SK-N-SH treated with all-trans-retinoic acid at 6 μM for 48 hours (cell line): ENCODE measurements at regions not wholly inside any gene's neighbourhood (a gene's known extent, or its start where the extent isn't known, plus 50 kb on each side); places are given as distances from the start of the nearest gene placed in this dataset.

Experiments used
- ATAC-seq: fragments of 200-7000 bp; cut with Tn5 transposase; 3 replicates; pipeline ENCODE4 v1.9.1; 2020; ENCODE audit warnings: mild to moderate bottlenecking, moderate library complexity
- ARNTL ChIP-seq: fragments of 450-650 bp; formaldehyde crosslinking; IDR thresholded peaks from 2 replicates; pipeline ENCODE4 v1.5.0; 2020; ENCODE audit warnings: low read depth, mild to moderate bottlenecking, moderate library complexity, borderline replicate concordance
- BACH2 ChIP-seq: fragments of 250-450 bp; sonication (Bioruptor Pico); IDR thresholded peaks from 2 replicates; pipeline ENCODE4 v1.9.0; 2021; ENCODE audit warnings: mild to moderate bottlenecking, borderline replicate concordance
- CREB5 ChIP-seq: fragments of 250-450 bp; sonication (Bioruptor Pico); IDR thresholded peaks from 2 replicates; pipeline ENCODE4 v1.5.1; 2020; ENCODE audit warnings: low read depth, mild to moderate bottlenecking, moderate library complexity
- CSDC2 ChIP-seq: fragments of 250-450 bp; sonication (Bioruptor Pico); IDR thresholded peaks from 2 replicates; pipeline ENCODE4 v1.5.0; 2020; ENCODE audit warnings: mild to moderate bottlenecking, moderate library complexity
- ESRRG ChIP-seq: fragments of 250-450 bp; sonication (Bioruptor Pico); IDR thresholded peaks from 2 replicates; pipeline ENCODE4 v1.6.1; 2021; ENCODE audit warnings: mild to moderate bottlenecking
- GLIS3 ChIP-seq: fragments of 250-450 bp; sonication (Bioruptor Pico); IDR thresholded peaks from 2 replicates; pipeline ENCODE4 v1.5.0; 2020; ENCODE audit warnings: mild to moderate bottlenecking, moderate library complexity
- ISL1 ChIP-seq: fragments of 250-450 bp; sonication (Bioruptor Pico); IDR thresholded peaks from 2 replicates; pipeline ENCODE4 v2.1.2; 2022; ENCODE audit warnings: mild to moderate bottlenecking, moderate library complexity
- OSR1 ChIP-seq: fragments of 250-450 bp; sonication (Bioruptor Pico); IDR thresholded peaks from 2 replicates; pipeline ENCODE4 v1.8.0; 2022; ENCODE audit warnings: moderate library complexity, mild to moderate bottlenecking, inconsistent platforms
- PATZ1 ChIP-seq: fragments of 250-450 bp; sonication (Bioruptor Pico); IDR thresholded peaks from 2 replicates; pipeline ENCODE4 v1.8.0; 2020; ENCODE audit warnings: mild to moderate bottlenecking, moderate library complexity, borderline replicate concordance
- RARB ChIP-seq: fragments of 250-450 bp; sonication (Bioruptor Pico); IDR thresholded peaks from 2 replicates; pipeline ENCODE4 v1.8.0; 2021; ENCODE audit warnings: mild to moderate bottlenecking, moderate library complexity
- SNAI2 ChIP-seq: fragments of 250-450 bp; sonication (Bioruptor Pico); IDR thresholded peaks from 2 replicates; pipeline ENCODE4 v1.5.0; 2020; ENCODE audit warnings: mild to moderate bottlenecking, moderate library complexity
- TCF4 ChIP-seq: fragments of 250-450 bp; sonication (Bioruptor Pico); IDR thresholded peaks from 2 replicates; pipeline ENCODE4 v1.8.0; 2021; ENCODE audit warnings: mild to moderate bottlenecking, moderate library complexity, borderline replicate concordance
- TOX ChIP-seq: fragments of 250-450 bp; sonication (Bioruptor Pico); IDR thresholded peaks from 2 replicates; pipeline ENCODE4 v1.8.0; 2021; ENCODE audit warnings: mild to moderate bottlenecking, moderate library complexity, borderline replicate concordance
- TSHZ2 ChIP-seq: fragments of 250-450 bp; sonication (Bioruptor Pico); IDR thresholded peaks from 2 replicates; pipeline ENCODE4 v1.5.0; 2020; ENCODE audit warnings: mild to moderate bottlenecking, moderate library complexity
- ZC3H10 ChIP-seq: fragments of 250-450 bp; sonication (Bioruptor Pico); IDR thresholded peaks from 2 replicates; pipeline ENCODE4 v1.5.1; 2021; ENCODE audit warnings: mild to moderate bottlenecking, moderate library complexity
- ZFP30 ChIP-seq: fragments of 450-650 bp; formaldehyde crosslinking; IDR thresholded peaks from 2 replicates; pipeline ENCODE4 v1.5.0; 2022; ENCODE audit warnings: mild to moderate bottlenecking, moderate library complexity
- ZNF565 ChIP-seq: fragments of 450-650 bp; formaldehyde crosslinking; conservative IDR thresholded peaks from 2 replicates; pipeline ENCODE4 v1.5.0; 2020; ENCODE audit warnings: low read depth, mild to moderate bottlenecking, moderate library complexity
- ZNF70 ChIP-seq: fragments of 450-650 bp; formaldehyde crosslinking; IDR thresholded peaks from 2 replicates; pipeline ENCODE4 v1.5.0; 2020; ENCODE audit warnings: mild to moderate bottlenecking, moderate library complexity
- ZNF8 ChIP-seq: fragments of 450-650 bp; formaldehyde crosslinking; IDR thresholded peaks from 2 replicates; pipeline ENCODE4 v1.5.0; 2020; ENCODE audit warnings: mild to moderate bottlenecking, moderate library complexity
- TF ChIP-seq, protein P1 (sequence below): fragments of 250-450 bp; sonication (Bioruptor Pico); IDR thresholded peaks from 2 replicates; pipeline ENCODE4 v1.5.1; 2021; ENCODE audit warnings: mild to moderate bottlenecking, moderate library complexity
- TF ChIP-seq, protein P2 (sequence below): fragments of 250-450 bp; sonication (Bioruptor Pico); IDR thresholded peaks from 2 replicates; pipeline ENCODE4 v1.8.0; 2021; ENCODE audit warnings: low read depth, mild to moderate bottlenecking, moderate library complexity, borderline replicate concordance

DNA sequence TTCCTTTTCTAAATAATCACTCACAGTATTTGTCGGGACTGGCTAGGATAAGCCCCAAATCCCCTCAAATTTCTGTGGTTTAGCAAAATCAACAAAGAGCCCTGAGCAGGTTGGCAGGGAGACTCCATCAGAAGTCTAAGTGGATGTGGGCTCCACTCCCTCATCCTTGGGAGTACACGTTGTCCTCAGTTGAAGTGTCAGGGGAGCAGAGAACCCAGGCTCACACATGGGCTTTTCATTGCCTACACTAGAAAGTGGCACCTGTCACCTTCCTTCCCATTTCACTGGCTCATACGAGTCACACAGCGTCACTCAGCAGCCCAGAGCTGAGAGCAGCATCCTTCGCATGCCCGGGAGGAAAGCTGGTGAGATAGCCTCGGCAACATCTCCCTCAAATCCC lies 421.3 kb upstream of the FZD8 start:
- no peak for ATAC-seq
- TF ChIP-seq GLIS3 (CRISPR knock-in tag) (no peak), OSR1 (no peak), ZNF70 (CRISPR knock-in tag) (no peak), ESRRG (CRISPR knock-in tag) (no peak), ZC3H10 (CRISPR knock-in tag) (no peak), TSHZ2 (CRISPR knock-in tag) (no peak)
- TF ChIP-seq, protein P1, sequence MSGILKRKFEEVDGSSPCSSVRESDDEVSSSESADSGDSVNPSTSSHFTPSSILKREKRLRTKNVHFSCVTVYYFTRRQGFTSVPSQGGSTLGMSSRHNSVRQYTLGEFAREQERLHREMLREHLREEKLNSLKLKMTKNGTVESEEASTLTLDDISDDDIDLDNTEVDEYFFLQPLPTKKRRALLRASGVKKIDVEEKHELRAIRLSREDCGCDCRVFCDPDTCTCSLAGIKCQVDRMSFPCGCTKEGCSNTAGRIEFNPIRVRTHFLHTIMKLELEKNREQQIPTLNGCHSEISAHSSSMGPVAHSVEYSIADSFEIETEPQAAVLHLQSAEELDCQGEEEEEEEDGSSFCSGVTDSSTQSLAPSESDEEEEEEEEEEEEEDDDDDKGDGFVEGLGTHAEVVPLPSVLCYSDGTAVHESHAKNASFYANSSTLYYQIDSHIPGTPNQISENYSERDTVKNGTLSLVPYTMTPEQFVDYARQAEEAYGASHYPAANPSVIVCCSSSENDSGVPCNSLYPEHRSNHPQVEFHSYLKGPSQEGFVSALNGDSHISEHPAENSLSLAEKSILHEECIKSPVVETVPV (CRISPR knock-in tag), result no peak

GRCh38 chr10:36057731-36058130 lies 415.6 kb upstream of the FZD8 start:
- TF ChIP-seq ESRRG (CRISPR knock-in tag), result no peak
- TF ChIP-seq ZFP30 (CRISPR knock-in tag), result no peak
- TF ChIP-seq SNAI2 (CRISPR knock-in tag), result no peak
- TF ChIP-seq CREB5 (CRISPR knock-in tag), result no peak
- TF ChIP-seq TCF4 (CRISPR knock-in tag), result no peak
- no peak for TF ChIP-seq TSHZ2 (CRISPR knock-in tag)
- no peak for TF ChIP-seq ZC3H10 (CRISPR knock-in tag)
- no peak for TF ChIP-seq ISL1 (CRISPR knock-in tag)
- no peak for TF ChIP-seq GLIS3 (CRISPR knock-in tag)
- TF ChIP-seq TOX (CRISPR knock-in tag), result no peak
- TF ChIP-seq OSR1, result no peak
- no peak for TF ChIP-seq ARNTL (CRISPR knock-in tag)
- TF ChIP-seq, protein P2, sequence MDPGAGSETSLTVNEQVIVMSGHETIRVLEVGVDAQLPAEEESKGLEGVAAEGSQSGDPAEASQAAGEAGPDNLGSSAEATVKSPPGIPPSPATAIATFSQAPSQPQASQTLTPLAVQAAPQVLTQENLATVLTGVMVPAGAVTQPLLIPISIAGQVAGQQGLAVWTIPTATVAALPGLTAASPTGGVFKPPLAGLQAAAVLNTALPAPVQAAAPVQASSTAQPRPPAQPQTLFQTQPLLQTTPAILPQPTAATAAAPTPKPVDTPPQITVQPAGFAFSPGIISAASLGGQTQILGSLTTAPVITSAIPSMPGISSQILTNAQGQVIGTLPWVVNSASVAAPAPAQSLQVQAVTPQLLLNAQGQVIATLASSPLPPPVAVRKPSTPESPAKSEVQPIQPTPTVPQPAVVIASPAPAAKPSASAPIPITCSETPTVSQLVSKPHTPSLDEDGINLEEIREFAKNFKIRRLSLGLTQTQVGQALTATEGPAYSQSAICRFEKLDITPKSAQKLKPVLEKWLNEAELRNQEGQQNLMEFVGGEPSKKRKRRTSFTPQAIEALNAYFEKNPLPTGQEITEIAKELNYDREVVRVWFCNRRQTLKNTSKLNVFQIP (CRISPR knock-in tag), result no peak
- TF ChIP-seq ZNF8 (CRISPR knock-in tag), result no peak
- no peak for TF ChIP-seq RARB
- TF ChIP-seq, all 23 proteins: peak for 0
- ATAC-seq, result no peak

DNA sequence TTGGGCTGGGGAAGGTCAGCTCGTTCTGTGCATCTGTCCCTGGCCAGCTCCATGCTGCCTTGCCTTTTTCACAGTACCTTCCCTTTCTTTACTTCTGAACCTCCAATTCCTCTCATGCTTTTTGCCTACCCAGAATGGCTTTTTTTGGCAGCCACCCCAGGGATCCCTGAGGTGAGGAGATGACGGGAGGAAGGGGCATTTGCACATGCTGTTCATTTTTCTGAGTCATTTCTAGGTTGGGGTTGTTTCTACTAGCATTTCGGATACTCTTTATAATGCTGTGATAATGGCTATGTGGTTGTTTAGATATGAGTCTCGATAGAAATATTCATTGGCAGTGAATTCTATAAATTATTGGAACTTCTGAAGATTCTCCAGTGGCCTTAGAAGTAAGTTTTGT lies 415.1 kb upstream of the FZD8 start:
- ATAC-seq, result no peak
- TF ChIP-seq TSHZ2 (CRISPR knock-in tag), result no peak
- TF ChIP-seq ZNF565 (CRISPR knock-in tag), result no peak
- TF ChIP-seq ARNTL (CRISPR knock-in tag), result no peak
- no peak for TF ChIP-seq CSDC2 (CRISPR knock-in tag)
- no peak for TF ChIP-seq PATZ1
- TF ChIP-seq BACH2 (CRISPR knock-in tag), result no peak
- TF ChIP-seq CREB5 (CRISPR knock-in tag), result no peak
- no peak for TF ChIP-seq ZNF8 (CRISPR knock-in tag)
- TF ChIP-seq ZC3H10 (CRISPR knock-in tag), result no peak
- no peak for TF ChIP-seq OSR1
- no peak for TF ChIP-seq RARB
- TF ChIP-seq TCF4 (CRISPR knock-in tag), result no peak
